ENCODE measurements at regions not wholly inside any gene's neighbourhood (a gene's known extent, or its start where the extent isn't known, plus 50 kb on each side); places are given as distances from the start of the nearest gene placed in this dataset.
A peak's percentile ranks its signal among the peaks of the same experiment; 100 is the strongest.

- no peak overlapping the region for H3K27ac ChIP-seq (ENCODE audit: low read length)
- no peaks in the 10 kb centered on the region for H3K4me1 ChIP-seq (ENCODE audit: insufficient read depth, low read length)
- H3K9me2 ChIP-seq (replicated peaks; ENCODE audit: low read length) = no peaks in the 10 kb centered on the region
- no peaks in the 10 kb centered on the region for H3K79me2 ChIP-seq (ENCODE audit: low read length)
- BruUV-seq (replicated peaks) = no TSS peak
- H4K20me1 ChIP-seq (ENCODE audit: low read length) = no peaks in the 10 kb centered on the region
- ChIA-PET POLR2A (ENCODE audit: unreplicated experiment) (no interaction called here), CTCF (no interaction called here)
- no peak for TF ChIP-seq EZH2phosphoT487 (IDR thresholded peaks at IDR 0.05; ENCODE audit: borderline replicate concordance, low read length)
- no peak for TF ChIP-seq CTCF (conservative IDR thresholded peaks at IDR 0.05; ENCODE audit: low read depth, low read length)
- no peak for TF ChIP-seq EZH2 (IDR thresholded peaks at IDR 0.05; ENCODE audit: low read length, unreplicated experiment)
- no peak overlapping the region for H3K4me3 ChIP-seq (ENCODE audit: low read length)
- no peaks in the 10 kb centered on the region for H3K9me3 ChIP-seq (ENCODE audit: low read length)
- H3F3A ChIP-seq (ENCODE audit: low read length, unreplicated experiment) = no peaks in the 10 kb centered on the region
- DNase-seq (no peak), ATAC-seq (no peak)
- H3K9ac ChIP-seq (ENCODE audit: low read length) = no peak overlapping the region
- H3K36me3 ChIP-seq (ENCODE audit: low read depth, low read length) = no peaks in the 10 kb centered on the region
- intact Hi-C loops (cut with micrococcal nuclease) = no loop called here
- H3K4me2 ChIP-seq (ENCODE audit: low read length) = no peak overlapping the region
- no peaks in the 10 kb centered on the region for H3K27me3 ChIP-seq (ENCODE audit: low read length)
- no peak overlapping the region for H2AFZ ChIP-seq (ENCODE audit: low read length)
These were observed 514.1 kb upstream of the PKN2 start for GRCh38 chr1:88169939-88170338.

- TF ChIP-seq CTCF (conservative IDR thresholded peaks at IDR 0.05; ENCODE audit: low read depth, low read length) (no peak), EZH2phosphoT487 (IDR thresholded peaks at IDR 0.05; ENCODE audit: borderline replicate concordance, low read length) (no peak), EZH2 (IDR thresholded peaks at IDR 0.05; ENCODE audit: low read length, unreplicated experiment) (no peak)
- Histone ChIP-seq H4K20me1 (ENCODE audit: low read length) (no peaks in the 10 kb centered on the region), H3K27ac (ENCODE audit: low read length) (no peak overlapping the region), H3K79me2 (ENCODE audit: low read length) (no peaks in the 10 kb centered on the region), H3K4me3 (ENCODE audit: low read length) (no peak overlapping the region), H3K9me3 (ENCODE audit: low read length) (no peaks in the 10 kb centered on the region), H3F3A (ENCODE audit: low read length, unreplicated experiment) (no peaks in the 10 kb centered on the region), H3K9me2 (replicated peaks; ENCODE audit: low read length) (no peaks in the 10 kb centered on the region), H3K27me3 (ENCODE audit: low read length) (no peaks in the 10 kb centered on the region), H3K4me2 (ENCODE audit: low read length) (peak overlapping the region; percentile 56), H2AFZ (ENCODE audit: low read length) (peak overlapping the region; percentile 53), H3K4me1 (ENCODE audit: insufficient read depth, low read length) (peaks cover 10% of the 10 kb centered on the region), H3K9ac (ENCODE audit: low read length) (no peak overlapping the region), H3K36me3 (ENCODE audit: low read depth, low read length) (no peaks in the 10 kb centered on the region)
- no peak for DNase-seq
- no TSS peak for BruUV-seq (replicated peaks)
- no peak; the same call in 1 of the 2 replicates for ATAC-seq
- intact Hi-C loops (cut with micrococcal nuclease) = no loop called here
- POLR2A ChIA-PET (ENCODE audit: unreplicated experiment) = interaction anchor here (0.6 kb wide), 1 partner anchor 756 kb away, joined by 3 read pairs; no protein-coding TSS in a partner anchor
- CTCF ChIA-PET = no interaction called here
These were observed 508.9 kb upstream of the PKN2 start for GRCh38 chr1:88175120-88175630.

- intact Hi-C loops (cut with micrococcal nuclease) = no loop called here
- TF ChIP-seq EZH2phosphoT487 (IDR thresholded peaks at IDR 0.05; ENCODE audit: borderline replicate concordance, low read length) (no peak), EZH2 (IDR thresholded peaks at IDR 0.05; ENCODE audit: low read length, unreplicated experiment) (no peak)
These were observed 508.3 kb upstream of the PKN2 start for GRCh38 chr1:88175631-88176226.

More at GRCh38 chr1:88175631-88176226, 508.3 kb upstream of the PKN2 start:
- Histone ChIP-seq H3K9me2 (replicated peaks; ENCODE audit: low read length) (no peaks in the 10 kb centered on the region), H3K9me3 (ENCODE audit: low read length) (no peaks in the 10 kb centered on the region), H3K4me1 (ENCODE audit: insufficient read depth, low read length) (peaks cover 10% of the 10 kb centered on the region), H3K36me3 (ENCODE audit: low read depth, low read length) (no peaks in the 10 kb centered on the region), H4K20me1 (ENCODE audit: low read length) (no peaks in the 10 kb centered on the region), H3K79me2 (ENCODE audit: low read length) (no peaks in the 10 kb centered on the region), H3F3A (ENCODE audit: low read length, unreplicated experiment) (no peaks in the 10 kb centered on the region), H3K27ac (ENCODE audit: low read length) (no peak overlapping the region), H2AFZ (ENCODE audit: low read length) (peak overlapping the region; percentile 53), H3K27me3 (ENCODE audit: low read length) (no peaks in the 10 kb centered on the region), H3K4me3 (ENCODE audit: low read length) (no peak overlapping the region), H3K9ac (ENCODE audit: low read length) (no peak overlapping the region), H3K4me2 (ENCODE audit: low read length) (peak overlapping the region; percentile 56)
- ChIA-PET CTCF (no interaction called here), POLR2A (ENCODE audit: unreplicated experiment) (interaction anchor here (0.6 kb wide), 1 partner anchor 757 kb away, joined by 3 read pairs; no protein-coding TSS in a partner anchor)
- peak; percentile 31 for DNase-seq
- peak; percentile 53 for ATAC-seq
- no TSS peak for BruUV-seq (replicated peaks)

Measured in PC-3 (cell line).